CD4-positive, alpha-beta T cell treated with Interleukin-2 at 100 ng/mL for 4 hours (primary cell): ENCODE measurements at regions not wholly inside any gene's neighbourhood (a gene's known extent, or its start where the extent isn't known, plus 50 kb on each side); places are given as distances from the start of the nearest gene placed in this dataset.

ENCODE experiments used
- DNase-seq: peaks from one replicate; pipeline ENCODE4 v3.0.0-alpha.2; 2020; ENCODE audit warnings: low spot score

DNA sequence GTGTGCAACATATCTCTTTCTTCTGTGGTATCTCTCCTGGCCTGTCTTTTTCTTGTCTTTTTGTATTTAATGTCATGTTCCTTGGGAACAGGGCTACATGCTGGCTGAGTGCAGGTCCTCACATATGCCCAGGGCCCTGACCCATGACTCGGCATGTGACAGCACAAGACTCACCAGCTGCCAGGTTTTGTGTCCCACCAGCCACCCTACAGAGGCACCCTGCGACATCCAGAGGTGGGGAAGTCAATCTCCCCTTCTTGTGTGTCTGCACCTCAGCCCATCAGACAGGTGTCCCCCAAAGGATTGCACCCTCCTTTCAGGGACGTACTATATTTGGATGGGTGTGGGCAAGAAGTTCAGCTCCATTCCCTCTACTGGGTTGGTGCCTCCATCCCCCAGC, 576.3 kb downstream of the RNF144B start:
- DNase-seq, result no peak

GRCh38 chr6:18973251-18973650, 586.1 kb downstream of the RNF144B start:
- no peak for DNase-seq

GRCh38 chr6:18976091-18976490, 588.9 kb downstream of the RNF144B start:
- no peak for DNase-seq

GRCh38 chr6:18976966-18977365, 589.8 kb downstream of the RNF144B start:
- DNase-seq, result no peak

- no peak for DNase-seq
These were observed 591.4 kb downstream of the RNF144B start for GRCh38 chr6:18978337-18979128.

DNA sequence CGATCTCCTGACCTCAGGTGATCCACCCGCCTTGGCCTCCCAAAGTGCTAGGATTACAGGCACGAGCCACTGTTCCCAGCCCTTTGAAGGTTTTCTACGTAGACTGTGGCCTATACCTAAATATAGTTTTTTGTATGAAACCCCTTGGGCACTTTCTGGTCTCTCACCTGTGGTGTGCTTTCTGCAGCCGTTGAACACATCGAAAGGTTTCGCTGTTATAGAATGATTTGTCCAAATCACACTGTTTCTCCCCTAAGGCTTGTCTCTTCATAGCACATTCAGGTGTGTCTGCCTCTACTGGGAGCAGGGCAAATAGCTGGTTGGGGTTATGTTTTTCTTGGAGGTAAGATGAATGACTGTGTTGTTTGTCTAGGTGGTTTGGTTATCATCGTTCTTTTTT, 597.9 kb downstream of the RNF144B start:
- no peak for DNase-seq

DNA sequence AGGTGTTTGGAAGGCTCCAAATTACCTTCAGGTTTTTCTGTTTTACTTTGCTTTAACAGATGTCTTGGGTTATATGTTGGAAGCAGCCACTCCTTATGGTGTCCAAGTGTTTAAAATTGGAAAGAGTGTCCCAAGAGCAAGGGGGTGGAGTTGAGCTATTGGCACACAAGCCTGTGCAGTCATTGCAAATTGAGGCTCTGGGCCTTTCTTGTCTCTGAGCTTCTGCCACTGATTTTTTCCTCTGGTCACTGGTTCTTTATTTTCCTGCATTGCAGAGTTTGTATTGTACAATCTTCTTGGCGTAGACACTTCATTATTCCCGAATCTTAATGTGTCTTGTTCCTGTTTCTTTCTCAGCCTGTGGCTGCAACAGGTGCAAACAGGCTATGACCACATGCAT, 598.8 kb downstream of the RNF144B start:
- no peak for DNase-seq

- DNase-seq, result no peak
These were observed 601.5 kb downstream of the RNF144B start for GRCh38 chr6:18988636-18989035.

GRCh38 chr6:18990059-18990978, 603.2 kb downstream of the RNF144B start:
- DNase-seq, result no peak

GRCh38 chr6:18997375-18997826, 610.3 kb downstream of the RNF144B start:
- DNase-seq, result no peak

DNA sequence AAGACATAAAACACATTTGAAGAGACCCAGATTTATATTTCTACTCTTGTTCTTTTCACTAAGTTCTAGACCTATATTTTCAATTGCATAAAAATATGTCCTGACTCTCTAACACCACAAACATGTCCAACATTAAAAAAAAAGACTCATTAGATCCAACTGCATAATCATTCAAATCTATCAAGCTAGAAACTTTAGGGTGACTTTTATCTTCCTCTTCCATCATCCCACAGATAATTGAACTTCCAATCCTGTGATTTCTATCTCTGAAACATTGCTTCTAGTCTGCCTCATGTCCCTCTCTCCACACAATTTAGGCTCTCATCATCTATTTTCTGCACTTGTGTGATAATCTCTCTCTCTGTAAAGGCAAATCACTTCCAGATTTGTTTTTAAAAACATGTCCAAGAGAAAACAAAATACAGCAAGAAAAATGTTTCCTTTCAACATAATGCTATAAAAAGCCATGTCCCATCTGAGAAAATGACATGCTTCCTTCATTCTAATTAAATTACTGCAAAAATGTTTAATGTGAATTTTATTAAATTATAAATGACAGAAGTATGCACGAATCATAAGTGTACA, 615.9 kb downstream of the RNF144B start:
- no peak for DNase-seq

- DNase-seq, result no peak
These were observed 617.0 kb downstream of the RNF144B start for GRCh38 chr6:19004176-19004575.

DNA sequence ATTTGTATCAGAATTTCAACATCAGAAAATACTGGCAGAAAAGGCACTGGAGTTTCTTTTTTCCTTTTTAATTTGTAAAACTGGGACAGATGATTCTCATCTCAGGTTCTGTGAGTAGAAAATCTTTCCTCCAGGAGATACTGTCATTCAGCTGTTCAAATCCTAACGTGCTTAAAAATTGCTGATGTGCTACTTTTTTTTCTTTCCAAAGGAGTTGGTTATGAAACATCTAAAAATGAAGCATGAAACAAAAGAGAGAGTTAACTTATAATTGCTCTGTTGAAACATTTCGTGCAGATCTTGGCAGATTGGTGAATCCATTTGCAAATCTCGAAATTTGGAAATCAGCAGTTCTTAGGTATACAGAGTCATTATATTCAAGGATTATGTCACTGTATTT, 622.6 kb downstream of the RNF144B start:
- no peak for DNase-seq

DNA sequence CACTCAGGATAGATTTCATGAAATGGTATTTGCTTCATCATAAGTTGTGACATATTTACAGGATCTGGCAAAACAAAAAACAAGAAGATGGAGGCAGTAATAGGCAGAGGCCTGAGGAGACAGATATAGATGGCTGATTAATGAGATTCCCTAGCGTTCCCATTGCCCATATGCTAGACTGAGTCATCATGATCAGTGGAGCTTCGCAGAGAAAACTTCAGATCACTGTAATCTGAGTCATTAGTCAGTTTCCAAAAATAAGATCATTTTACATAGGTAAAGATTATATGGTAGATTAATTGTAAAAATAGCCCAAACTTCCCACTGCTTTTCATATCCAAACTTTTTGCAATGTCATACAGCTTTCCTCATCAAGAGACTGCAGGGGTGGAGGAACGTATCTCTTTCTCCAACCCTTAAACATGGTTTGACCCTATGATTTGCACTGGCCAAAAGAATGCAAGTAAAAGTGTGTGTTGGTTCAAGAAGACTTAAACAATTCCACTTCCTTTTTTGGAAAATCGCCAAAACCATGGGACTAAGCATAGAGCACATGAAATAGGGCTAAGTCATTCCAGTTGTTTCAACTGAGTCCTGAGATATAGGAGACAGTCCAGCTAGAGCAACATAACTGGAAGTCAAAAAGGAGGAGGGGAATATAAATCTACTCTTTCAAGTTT, 626.0 kb downstream of the RNF144B start:
- no peak for DNase-seq

- DNase-seq, result no peak
These were observed 637.6 kb downstream of the RNF144B start for GRCh38 chr6:19024737-19025136.

- DNase-seq, result no peak
These were observed 641.1 kb downstream of the RNF144B start for GRCh38 chr6:19028201-19028600.

GRCh38 chr6:19032591-19033295, 645.6 kb downstream of the RNF144B start:
- DNase-seq, result no peak

DNA sequence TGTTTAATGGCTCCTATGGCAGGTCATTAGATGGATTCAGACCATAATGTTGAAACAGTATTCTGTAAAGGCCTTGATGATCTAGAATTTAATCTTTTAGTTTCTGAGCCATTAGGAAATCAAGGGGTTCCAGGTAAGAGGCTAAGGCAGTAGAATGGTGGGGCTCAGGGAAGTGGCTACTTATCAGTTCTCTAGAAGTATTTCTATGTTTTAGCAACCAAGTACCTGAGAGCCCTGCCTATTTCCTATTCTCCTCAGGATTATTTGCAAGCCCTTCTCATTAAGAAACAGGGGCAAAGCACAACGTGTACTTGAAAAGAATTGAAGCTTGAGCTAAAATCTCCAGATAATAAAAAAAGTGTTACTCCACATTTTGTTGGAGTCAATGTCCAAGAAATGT, 646.5 kb downstream of the RNF144B start:
- DNase-seq, result no peak

DNA sequence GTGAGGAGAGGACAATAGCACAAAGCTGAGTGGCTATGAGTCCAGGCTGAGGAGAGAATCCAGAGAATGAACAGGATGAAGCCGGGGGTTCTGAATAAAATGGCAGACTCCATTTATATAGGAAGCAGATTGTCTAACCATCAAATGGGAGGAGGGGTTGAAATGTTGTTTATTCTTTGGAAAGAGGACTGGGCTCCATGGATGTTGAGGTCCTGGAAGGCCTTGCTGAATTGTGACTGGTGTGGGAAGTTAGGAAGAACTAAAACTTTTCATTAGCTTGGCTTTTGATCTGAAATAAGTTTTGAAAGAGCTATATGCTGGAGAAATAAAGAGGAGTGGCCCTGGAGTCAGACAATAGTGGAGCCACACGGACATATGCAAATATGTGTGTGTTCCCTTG, 647.8 kb downstream of the RNF144B start:
- no peak for DNase-seq

GRCh38 chr6:19035461-19036195, 648.5 kb downstream of the RNF144B start:
- DNase-seq, result no peak

- no peak for DNase-seq
These were observed 649.0 kb downstream of the RNF144B start for GRCh38 chr6:19036196-19036555.
